GM13976 (cell line): ENCODE measurements at regions not wholly inside any gene's neighbourhood (a gene's known extent, or its start where the extent isn't known, plus 50 kb on each side); places are given as distances from the start of the nearest gene placed in this dataset.

Experiments
- DNase-seq: peaks from one replicate; pipeline ENCODE4 v3.0.0; 2012; ENCODE audit warnings: low spot score
- in situ Hi-C: fragments of 300-500 bp; cut with MboI; formaldehyde crosslinking; loops from one replicate; pipeline ENCODE4 v1.12.0; 2022; ENCODE audit warnings: low sequenced_read_pairs, mixed read lengths, inconsistent platforms; ENCODE audit not compliant: unreplicated experiment
- TF ChIP-seq, protein P1 (sequence below): IDR thresholded peaks from 2 replicates; pipeline ENCODE4 v1.5.1; 2012; ENCODE audit warnings: borderline replicate concordance, mild to moderate bottlenecking; ENCODE audit not compliant: insufficient read depth; ENCODE audit errors: extremely low read depth, missing control alignments, control extremely low read depth

DNA sequence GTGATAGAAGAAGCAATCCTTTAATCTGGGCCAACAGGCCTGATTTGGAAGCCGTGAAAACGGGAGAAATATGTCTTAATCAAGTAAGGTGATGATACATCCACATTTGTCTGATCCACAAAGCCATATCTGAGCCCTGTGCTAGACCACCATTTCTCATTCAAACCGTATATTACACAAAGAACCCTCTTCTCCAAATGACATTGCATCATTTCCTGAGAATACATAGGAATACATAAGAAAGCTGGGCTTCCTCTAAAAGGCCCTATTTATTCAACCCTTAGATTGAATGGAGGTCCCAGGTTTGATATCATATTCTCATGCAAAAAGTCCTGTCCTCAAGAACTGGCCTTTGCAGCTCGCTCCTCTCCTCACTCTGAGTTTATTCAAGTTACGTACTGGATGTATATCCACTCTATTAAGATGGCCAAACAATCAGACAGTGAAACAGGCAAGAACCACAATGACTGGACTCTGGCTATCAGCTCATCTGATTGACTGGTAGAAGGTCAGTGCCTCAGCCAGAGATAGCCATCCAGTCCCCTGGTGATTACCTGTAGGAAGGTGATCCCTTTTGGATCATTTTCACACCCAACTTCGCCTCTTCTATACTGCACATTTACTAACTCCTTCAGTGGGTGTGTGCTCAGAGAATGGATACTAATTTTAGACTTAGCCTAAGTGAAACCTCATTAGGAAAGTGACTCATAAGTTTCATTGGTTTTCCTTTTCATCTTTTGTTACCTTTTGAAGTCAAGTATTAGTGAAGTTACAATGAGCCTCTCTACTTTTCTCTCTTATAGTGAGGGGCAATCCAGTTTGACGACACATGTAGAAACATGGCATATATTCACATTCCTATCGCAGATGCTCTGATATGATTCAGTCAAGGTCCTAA, 167.6 kb upstream of the WWC1 start:
- in situ Hi-C loops = no loop called here
- TF ChIP-seq, protein P1, sequence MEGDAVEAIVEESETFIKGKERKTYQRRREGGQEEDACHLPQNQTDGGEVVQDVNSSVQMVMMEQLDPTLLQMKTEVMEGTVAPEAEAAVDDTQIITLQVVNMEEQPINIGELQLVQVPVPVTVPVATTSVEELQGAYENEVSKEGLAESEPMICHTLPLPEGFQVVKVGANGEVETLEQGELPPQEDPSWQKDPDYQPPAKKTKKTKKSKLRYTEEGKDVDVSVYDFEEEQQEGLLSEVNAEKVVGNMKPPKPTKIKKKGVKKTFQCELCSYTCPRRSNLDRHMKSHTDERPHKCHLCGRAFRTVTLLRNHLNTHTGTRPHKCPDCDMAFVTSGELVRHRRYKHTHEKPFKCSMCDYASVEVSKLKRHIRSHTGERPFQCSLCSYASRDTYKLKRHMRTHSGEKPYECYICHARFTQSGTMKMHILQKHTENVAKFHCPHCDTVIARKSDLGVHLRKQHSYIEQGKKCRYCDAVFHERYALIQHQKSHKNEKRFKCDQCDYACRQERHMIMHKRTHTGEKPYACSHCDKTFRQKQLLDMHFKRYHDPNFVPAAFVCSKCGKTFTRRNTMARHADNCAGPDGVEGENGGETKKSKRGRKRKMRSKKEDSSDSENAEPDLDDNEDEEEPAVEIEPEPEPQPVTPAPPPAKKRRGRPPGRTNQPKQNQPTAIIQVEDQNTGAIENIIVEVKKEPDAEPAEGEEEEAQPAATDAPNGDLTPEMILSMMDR = no peak
- peak; percentile 75 for DNase-seq

DNA sequence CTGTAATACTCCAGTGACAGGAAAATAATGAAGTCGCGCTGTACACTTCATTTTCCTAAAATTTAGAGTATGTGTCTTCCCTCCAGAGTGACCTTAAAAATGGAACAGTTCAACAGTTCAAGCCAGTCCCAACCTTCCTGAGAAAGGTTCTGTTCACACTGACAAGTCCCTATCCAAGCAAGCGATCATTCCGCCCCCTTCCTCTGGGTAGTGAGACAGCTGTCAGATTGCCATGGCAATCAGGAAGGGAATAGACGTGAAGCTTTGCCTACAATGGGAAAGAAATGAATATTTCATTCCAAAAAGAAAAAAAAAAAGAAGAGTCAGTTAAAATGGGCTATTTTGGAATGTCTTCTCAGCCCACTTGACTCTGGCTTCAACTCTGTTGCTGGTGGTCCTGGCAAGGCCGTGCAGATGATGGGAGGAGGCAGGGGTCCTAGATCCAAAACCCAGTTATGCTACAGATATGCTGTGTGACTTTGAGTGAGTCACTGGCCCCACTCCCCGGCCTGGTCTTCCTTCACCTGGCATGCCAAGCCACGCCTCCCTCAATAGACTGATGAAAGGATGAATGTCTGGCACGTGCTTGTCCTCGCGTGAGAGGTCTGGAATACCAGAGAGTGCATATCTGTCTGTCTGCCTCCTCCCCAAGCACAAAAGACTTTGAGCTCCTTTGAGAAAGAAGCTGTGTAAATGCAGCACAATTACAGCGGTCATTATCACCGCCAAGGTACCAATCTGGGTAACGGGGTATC, 165.8 kb upstream of the WWC1 start:
- in situ Hi-C loops = no loop called here
- TF ChIP-seq, protein P1 = no peak
- DNase-seq = no peak

DNA sequence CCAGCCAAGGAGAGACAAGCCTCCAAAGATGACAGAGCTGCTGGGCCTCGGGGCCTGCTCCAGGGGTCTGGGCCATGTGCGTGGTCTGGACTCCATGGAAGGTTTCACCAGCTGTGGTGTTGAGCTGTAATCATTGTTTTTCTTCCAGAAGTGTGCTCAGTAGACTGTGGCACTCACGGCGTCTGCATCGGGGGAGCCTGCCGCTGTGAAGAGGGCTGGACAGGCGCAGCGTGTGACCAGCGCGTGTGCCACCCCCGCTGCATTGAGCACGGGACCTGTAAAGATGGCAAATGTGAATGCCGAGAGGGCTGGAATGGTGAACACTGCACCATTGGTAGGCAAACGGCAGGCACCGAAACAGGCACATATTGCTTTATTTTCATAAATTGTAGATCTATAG, 164.8 kb upstream of the WWC1 start:
- DNase-seq = no peak
- TF ChIP-seq, protein P1 = no peak
- in situ Hi-C loops = no loop called here

DNA sequence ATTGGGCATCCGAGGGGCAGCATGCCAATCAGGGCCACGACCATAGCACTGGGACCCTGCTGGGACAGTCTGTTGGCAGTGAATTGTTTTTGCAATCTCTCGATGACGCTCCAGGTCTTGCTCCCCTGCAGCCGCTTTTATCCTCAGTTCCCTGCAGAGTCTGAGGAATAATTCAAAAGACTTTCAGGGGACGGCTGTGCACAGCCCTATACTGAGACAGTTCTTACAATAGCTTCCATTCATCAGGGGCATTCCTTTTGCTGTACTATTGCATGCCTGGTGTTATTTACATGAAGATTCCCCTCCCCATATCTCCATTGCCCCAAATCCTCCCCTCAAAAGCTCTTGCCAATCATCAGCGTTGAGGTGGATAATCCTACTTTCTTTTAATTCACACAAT, 163.3 kb upstream of the WWC1 start:
- TF ChIP-seq, protein P1 = no peak
- in situ Hi-C loops = no loop called here
- DNase-seq = no peak

DNA sequence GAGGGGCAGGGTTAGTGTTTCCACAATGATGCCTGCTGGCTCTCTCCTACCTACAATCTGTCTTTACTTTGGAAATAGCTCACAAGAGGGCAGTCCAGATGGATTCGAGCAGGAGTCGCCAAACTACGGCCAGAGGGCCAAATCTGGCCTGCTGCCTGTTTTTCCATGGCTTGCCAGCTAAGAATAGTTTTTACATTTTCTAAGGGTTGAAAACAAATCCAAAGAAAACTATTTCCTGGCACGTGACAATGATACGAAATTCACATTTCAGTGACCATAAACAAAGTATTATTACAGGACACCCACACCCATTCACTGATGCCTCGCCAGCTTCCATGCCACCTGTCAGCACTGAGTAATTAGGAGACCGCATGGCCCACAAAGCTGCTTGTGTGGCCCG, 162.9 kb upstream of the WWC1 start:
- TF ChIP-seq, protein P1 = no peak
- DNase-seq = no peak
- in situ Hi-C loops = no loop called here

DNA sequence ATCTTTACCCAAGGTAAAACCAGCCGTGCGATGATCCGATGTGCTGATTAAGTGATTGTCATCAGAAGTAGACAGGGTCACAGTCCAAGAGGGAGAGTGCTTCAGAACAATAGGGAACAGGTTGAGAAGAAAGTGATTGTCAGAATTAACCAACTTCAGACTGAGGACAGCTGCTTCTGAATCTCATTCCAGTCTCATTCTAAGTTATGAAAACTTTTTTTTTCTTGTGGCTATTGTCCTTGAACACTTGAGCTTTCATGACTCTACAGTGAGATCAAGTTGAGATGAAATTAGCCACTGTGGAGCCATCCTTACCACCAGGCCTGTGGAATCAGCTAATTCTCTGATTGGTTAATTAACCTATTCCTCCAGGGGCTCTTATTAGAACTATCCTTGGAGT, 159.9 kb upstream of the WWC1 start:
- in situ Hi-C loops = no loop called here
- no peak for DNase-seq
- TF ChIP-seq, protein P1 = no peak
